ENCODE measurements at regions not wholly inside any gene's neighbourhood (a gene's known extent, or its start where the extent isn't known, plus 50 kb on each side); places are given as distances from the start of the nearest gene placed in this dataset.
"Not testable (repeated sequence)": the region's sequence is repeated elsewhere in the genome, so short reads cannot be mapped to it uniquely, and the experiment has no call there.

DNA sequence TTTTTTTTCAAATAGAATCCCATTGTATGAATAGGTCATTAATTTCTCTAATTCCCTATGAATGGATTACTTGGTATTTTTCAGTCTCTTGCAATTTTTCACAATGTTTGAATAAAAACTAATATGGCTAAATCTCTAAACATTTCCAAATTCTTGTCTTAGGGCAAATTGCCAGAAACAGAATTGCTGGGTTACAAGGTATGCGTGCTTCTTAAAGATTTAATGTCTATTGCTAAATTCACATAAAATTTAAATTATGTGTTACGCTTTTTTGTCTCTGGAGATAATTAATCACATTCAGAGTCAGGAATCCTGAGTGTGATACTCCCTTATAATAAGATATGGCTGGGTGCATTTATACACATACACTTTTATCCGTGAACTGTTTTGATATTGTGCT is 264.5 kb upstream of the TBL1XR1 start:
- 98% methylated on average over 3 of the region's 3 CpGs for WGBS
- TF ChIP-seq EP300 (IDR thresholded peaks at IDR 0.05) (no peak), POLR2AphosphoS5 (IDR thresholded peaks at IDR 0.05) (no peak), POLR2A (IDR thresholded peaks at IDR 0.05) (no peak)
- TF ChIP-seq, protein P1, sequence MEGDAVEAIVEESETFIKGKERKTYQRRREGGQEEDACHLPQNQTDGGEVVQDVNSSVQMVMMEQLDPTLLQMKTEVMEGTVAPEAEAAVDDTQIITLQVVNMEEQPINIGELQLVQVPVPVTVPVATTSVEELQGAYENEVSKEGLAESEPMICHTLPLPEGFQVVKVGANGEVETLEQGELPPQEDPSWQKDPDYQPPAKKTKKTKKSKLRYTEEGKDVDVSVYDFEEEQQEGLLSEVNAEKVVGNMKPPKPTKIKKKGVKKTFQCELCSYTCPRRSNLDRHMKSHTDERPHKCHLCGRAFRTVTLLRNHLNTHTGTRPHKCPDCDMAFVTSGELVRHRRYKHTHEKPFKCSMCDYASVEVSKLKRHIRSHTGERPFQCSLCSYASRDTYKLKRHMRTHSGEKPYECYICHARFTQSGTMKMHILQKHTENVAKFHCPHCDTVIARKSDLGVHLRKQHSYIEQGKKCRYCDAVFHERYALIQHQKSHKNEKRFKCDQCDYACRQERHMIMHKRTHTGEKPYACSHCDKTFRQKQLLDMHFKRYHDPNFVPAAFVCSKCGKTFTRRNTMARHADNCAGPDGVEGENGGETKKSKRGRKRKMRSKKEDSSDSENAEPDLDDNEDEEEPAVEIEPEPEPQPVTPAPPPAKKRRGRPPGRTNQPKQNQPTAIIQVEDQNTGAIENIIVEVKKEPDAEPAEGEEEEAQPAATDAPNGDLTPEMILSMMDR (IDR thresholded peaks at IDR 0.05), result no peak

DNA sequence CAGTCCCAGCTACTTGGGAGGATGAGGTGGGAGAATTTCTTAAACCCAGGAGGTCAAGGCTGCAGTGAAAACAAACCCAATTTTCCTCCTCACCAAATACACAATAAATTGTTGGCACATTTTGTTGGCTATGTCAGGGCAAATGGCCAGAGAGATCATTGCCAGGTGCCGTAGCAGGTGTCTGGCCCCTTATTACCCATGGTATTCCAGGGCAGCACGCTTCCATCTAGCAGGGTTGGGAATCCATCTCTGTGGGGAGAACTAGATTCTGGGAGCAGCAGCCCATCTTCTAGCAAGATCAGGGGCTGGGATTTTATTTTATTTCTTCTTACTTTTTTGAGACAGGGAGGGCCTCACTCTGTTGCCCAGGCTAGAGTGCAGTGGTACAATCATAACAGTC is 266.1 kb upstream of the TBL1XR1 start:
- H3K4me1 ChIP-seq, result peaks cover 26% of the 10 kb centered on the region
- H3K9me3 ChIP-seq; H3K27me3 ChIP-seq; H3K27ac ChIP-seq; H3K4me3 ChIP-seq; H3K36me3 ChIP-seq; DNase-seq (ENCODE audit: low spot score in 2 of 2): not testable (repeated sequence)
- 95% methylated on average over 2 of the region's 2 CpGs for WGBS

More for the DNA sequence above, 264.5 kb upstream of the TBL1XR1 start:
- H3K27ac ChIP-seq, result no peak overlapping the region
- no peaks in the 10 kb centered on the region for H3K36me3 ChIP-seq
- no peak overlapping the region for H3K4me3 ChIP-seq
- no peaks in the 10 kb centered on the region for H3K27me3 ChIP-seq
- peaks cover 26% of the 10 kb centered on the region for H3K4me1 ChIP-seq
- DNase-seq (ENCODE audit: low spot score in 2 of 2), result no peak
- no peaks in the 10 kb centered on the region for H3K9me3 ChIP-seq

DNA sequence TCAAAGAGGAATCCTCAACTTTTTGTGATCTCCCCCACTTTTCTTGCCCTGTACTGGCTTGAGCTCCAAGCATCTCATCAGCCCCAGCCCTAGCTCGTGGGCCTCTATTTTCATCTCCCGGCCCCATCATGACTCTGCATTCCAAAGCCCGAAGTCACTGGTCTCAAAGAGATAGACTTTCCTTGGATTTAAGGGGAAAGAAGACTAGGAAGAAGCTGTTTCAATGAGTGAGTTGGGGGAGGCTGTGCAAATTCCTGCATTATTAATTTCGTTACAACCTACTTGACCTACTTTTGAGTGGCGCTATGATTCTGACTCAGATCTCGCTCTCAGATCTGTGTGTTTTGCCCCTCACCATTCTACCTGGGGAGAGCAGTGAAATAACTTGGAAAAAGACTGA is 266.6 kb upstream of the TBL1XR1 start:
- WGBS, result 64% methylated on average over 6 of the region's 6 CpGs
- no peak for TF ChIP-seq EP300 (IDR thresholded peaks at IDR 0.05)
- TF ChIP-seq POLR2AphosphoS5 (IDR thresholded peaks at IDR 0.05), result no peak
- Histone ChIP-seq H3K27me3 (no peaks in the 10 kb centered on the region), H3K4me1 (peaks cover 26% of the 10 kb centered on the region), H3K4me3 (no peak overlapping the region), H3K27ac (peak overlapping the region; percentile 76), H3K36me3 (no peaks in the 10 kb centered on the region), H3K9me3 (no peaks in the 10 kb centered on the region)
- no peak for DNase-seq (ENCODE audit: low spot score in 2 of 2)

- Histone ChIP-seq H3K4me1 (peaks cover 25% of the 10 kb centered on the region), H3K9me3 (no peaks in the 10 kb centered on the region), H3K36me3 (no peaks in the 10 kb centered on the region), H3K4me3 (no peak overlapping the region), H3K27me3 (no peaks in the 10 kb centered on the region), H3K27ac (peak overlapping the region; percentile 76)
- TF ChIP-seq, protein P1 (IDR thresholded peaks at IDR 0.05), result no peak
- TF ChIP-seq POLR2AphosphoS5 (IDR thresholded peaks at IDR 0.05) (no peak), POLR2A (IDR thresholded peaks at IDR 0.05) (no peak), EP300 (IDR thresholded peaks at IDR 0.05) (no peak)
- no peak for DNase-seq (ENCODE audit: low spot score in 2 of 2)
- WGBS, result 48% methylated on average over 5 of the region's 5 CpGs
Observed at GRCh38 chr3:177464392-177465256, 267.3 kb upstream of the TBL1XR1 start.

- Histone ChIP-seq H3K4me3 (no peak overlapping the region), H3K27me3 (no peaks in the 10 kb centered on the region), H3K36me3 (no peaks in the 10 kb centered on the region), H3K4me1 (peaks cover 20% of the 10 kb centered on the region), H3K9me3 (no peaks in the 10 kb centered on the region), H3K27ac (peak overlapping the region; percentile 76)
- no peak for DNase-seq (ENCODE audit: low spot score in 2 of 2)
- TF ChIP-seq EP300 (IDR thresholded peaks at IDR 0.05) (no peak), POLR2A (IDR thresholded peaks at IDR 0.05) (no peak), POLR2AphosphoS5 (IDR thresholded peaks at IDR 0.05) (no peak)
- TF ChIP-seq, protein P1 (IDR thresholded peaks at IDR 0.05), result no peak
- 32% methylated on average over 4 of the region's 4 CpGs for WGBS
Observed at GRCh38 chr3:177465257-177465642, 268.0 kb upstream of the TBL1XR1 start.

- Histone ChIP-seq H3K27ac (no peak overlapping the region), H3K4me1 (peaks cover 20% of the 10 kb centered on the region), H3K27me3 (no peaks in the 10 kb centered on the region), H3K9me3 (no peaks in the 10 kb centered on the region), H3K4me3 (no peak overlapping the region), H3K36me3 (no peaks in the 10 kb centered on the region)
- DNase-seq (ENCODE audit: low spot score in 2 of 2), result no peak
- TF ChIP-seq EP300 (IDR thresholded peaks at IDR 0.05) (no peak), POLR2A (IDR thresholded peaks at IDR 0.05) (no peak), POLR2AphosphoS5 (IDR thresholded peaks at IDR 0.05) (no peak)
- TF ChIP-seq, protein P1 (IDR thresholded peaks at IDR 0.05), result no peak
- WGBS, result 45% methylated on average over 4 of the region's 4 CpGs
Observed at GRCh38 chr3:177466074-177466473, 268.8 kb upstream of the TBL1XR1 start.

DNA sequence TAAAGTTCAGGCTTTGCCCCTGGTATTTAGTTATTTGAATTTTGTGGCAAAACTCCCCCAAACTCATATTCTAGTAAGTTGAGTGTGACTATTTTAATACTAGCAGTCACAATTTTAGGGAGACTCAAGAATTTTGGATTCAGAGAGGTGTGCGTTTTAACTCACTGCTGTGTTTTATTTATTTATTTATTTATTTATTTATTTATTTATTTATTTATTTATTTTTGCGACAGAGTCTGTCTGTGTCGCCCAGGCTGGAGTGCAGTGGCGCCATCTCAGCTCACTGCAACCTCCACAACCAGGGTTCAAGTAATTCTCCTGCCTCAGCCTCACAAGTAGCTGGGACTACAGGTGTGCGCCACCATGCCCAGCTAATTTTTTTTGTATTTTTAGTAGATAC is 269.3 kb upstream of the TBL1XR1 start:
- H3K36me3 ChIP-seq; H3K27me3 ChIP-seq; H3K9me3 ChIP-seq; H3K4me3 ChIP-seq; DNase-seq (ENCODE audit: low spot score in 2 of 2); H3K27ac ChIP-seq: not testable (repeated sequence)
- 99% methylated on average over 5 of the region's 5 CpGs for WGBS
- H3K4me1 ChIP-seq, result peaks cover 20% of the 10 kb centered on the region
